Body of pancreas (tissue), 4 donors: ENCODE measurements at regions not wholly inside any gene's neighbourhood (a gene's known extent, or its start where the extent isn't known, plus 50 kb on each side); places are given as distances from the start of the nearest gene placed in this dataset.

Experiments
- CTCF ChIP-seq, 7 experiments: fragments of 450-650 bp in 4 of 7; fragments of 200-600 bp in 3 of 7; sonication (generic) in 3 of 7; IDR thresholded peaks; one replicate each; pipeline ENCODE4 v1.5.1; 2016 to 2019; ENCODE audit warnings: antibody characterized with exemption in 7 of 7
- POLR2A ChIP-seq, 3 donors: fragments of 450-650 bp; IDR thresholded peaks; one replicate each; pipeline ENCODE4 v1.6.1; 2016; ENCODE audit warnings: antibody characterized with exemption in 3 of 3, mild to moderate bottlenecking in 2 of 3

GRCh38 chr2:118186858-118187254 lies 98.6 kb downstream of the INSIG2 start:
- no peak for TF ChIP-seq CTCF (IDR thresholded peaks at IDR 0.05)
- TF ChIP-seq POLR2A (IDR thresholded peaks at IDR 0.05), result no peak
